Upper lobe of right lung (tissue), 1 donor: ENCODE measurements at regions not wholly inside any gene's neighbourhood (a gene's known extent, or its start where the extent isn't known, plus 50 kb on each side); places are given as distances from the start of the nearest gene placed in this dataset.

ENCODE experiments used
- ATAC-seq: fragments of 200-7000 bp; cut with Tn5 transposase; one replicate; pipeline ENCODE4 v1.9.1; 2020; ENCODE audit warnings: mild to moderate bottlenecking, moderate library complexity
- DNase-seq: peaks from one replicate; pipeline ENCODE4 v3.0.0-alpha.2; 2020
- H3K27ac ChIP-seq: fragments of 200-600 bp; one replicate; pipeline ENCODE4 v1.8.0; 2022
- H3K27me3 ChIP-seq: fragments of 200-600 bp; one replicate; pipeline ENCODE4 v1.8.0; 2022; ENCODE audit warnings: mild to moderate bottlenecking
- H3K36me3 ChIP-seq: fragments of 200-600 bp; one replicate; pipeline ENCODE4 v1.8.0; 2022
- H3K4me1 ChIP-seq: fragments of 200-600 bp; one replicate; pipeline ENCODE4 v1.8.0; 2022
- H3K4me3 ChIP-seq: fragments of 200-600 bp; one replicate; pipeline ENCODE4 v1.8.0; 2022; ENCODE audit warnings: mild to moderate bottlenecking
- H3K9me3 ChIP-seq: fragments of 200-600 bp; one replicate; pipeline ENCODE4 v1.8.0; 2022
- CTCF ChIP-seq: fragments of 200-600 bp; IDR thresholded peaks from one replicate; pipeline ENCODE4 v1.8.0; 2022; ENCODE audit warnings: antibody characterized with exemption
- intact Hi-C: fragments of 100-400 bp; cut with DNase I; formaldehyde crosslinking; loops from one replicate; pipeline ENCODE4 v1.11.0; 2022
- donor health status: DM: no; HTN: yes; CAD: no; lungs with severe emphysema.

- intact Hi-C loops: no loop called here
- H3K36me3 ChIP-seq: no peaks in the 10 kb centered on the region
- ATAC-seq: no peak
- no peak for DNase-seq
- no peaks in the 10 kb centered on the region for H3K4me1 ChIP-seq
- TF ChIP-seq CTCF: no peak
- H3K4me3 ChIP-seq: no peak overlapping the region
- H3K27me3 ChIP-seq: no peaks in the 10 kb centered on the region
- no peaks in the 10 kb centered on the region for H3K9me3 ChIP-seq
- no peak overlapping the region for H3K27ac ChIP-seq
These were observed 226.9 kb downstream of the CEMIP2 start for GRCh38 chr9:71541436-71541835.

- intact Hi-C loops: no loop called here
- Histone ChIP-seq H3K27ac (no peak overlapping the region), H3K4me1 (no peaks in the 10 kb centered on the region), H3K9me3 (no peaks in the 10 kb centered on the region), H3K36me3 (no peaks in the 10 kb centered on the region), H3K4me3 (no peak overlapping the region), H3K27me3 (no peaks in the 10 kb centered on the region)
- TF ChIP-seq CTCF: no peak
- DNase-seq: no peak
- no peak for ATAC-seq
These were observed 243.2 kb downstream of the CEMIP2 start for GRCh38 chr9:71524996-71525580.

GRCh38 chr9:71524516-71524915 is 243.8 kb downstream of the CEMIP2 start:
- DNase-seq: no peak
- Histone ChIP-seq H3K4me3 (no peak overlapping the region), H3K27me3 (no peaks in the 10 kb centered on the region), H3K27ac (no peak overlapping the region), H3K9me3 (no peaks in the 10 kb centered on the region), H3K36me3 (no peaks in the 10 kb centered on the region), H3K4me1 (peaks cover under 1% of the 10 kb centered on the region)
- intact Hi-C loops: no loop called here
- no peak for TF ChIP-seq CTCF
- ATAC-seq: no peak

GRCh38 chr9:71521132-71521531 is 247.2 kb downstream of the CEMIP2 start:
- DNase-seq (no peak), ATAC-seq (no peak)
- no peak overlapping the region for H3K27ac ChIP-seq
- H3K4me1 ChIP-seq: peaks cover 5% of the 10 kb centered on the region
- H3K36me3 ChIP-seq: no peaks in the 10 kb centered on the region
- intact Hi-C loops: no loop called here
- no peaks in the 10 kb centered on the region for H3K27me3 ChIP-seq
- H3K4me3 ChIP-seq: no peak overlapping the region
- no peak for TF ChIP-seq CTCF
- no peaks in the 10 kb centered on the region for H3K9me3 ChIP-seq

- no peaks in the 10 kb centered on the region for H3K27me3 ChIP-seq
- no peak overlapping the region for H3K27ac ChIP-seq
- TF ChIP-seq CTCF: no peak
- H3K9me3 ChIP-seq: no peaks in the 10 kb centered on the region
- no peaks in the 10 kb centered on the region for H3K36me3 ChIP-seq
- no peak for DNase-seq
- intact Hi-C loops: no loop called here
- H3K4me1 ChIP-seq: peaks cover 5% of the 10 kb centered on the region
- ATAC-seq: no peak
- H3K4me3 ChIP-seq: no peak overlapping the region
These were observed 249.1 kb downstream of the CEMIP2 start for GRCh38 chr9:71519098-71519696.
